T-cell (primary cell): ENCODE measurements at regions not wholly inside any gene's neighbourhood (a gene's known extent, or its start where the extent isn't known, plus 50 kb on each side); places are given as distances from the start of the nearest gene placed in this dataset.

Experiments
- ATAC-seq, 4 experiments: fragments of 200-7000 bp in 3 of 4; fragments of 150-1000 bp in 1 of 4; cut with Tn5 transposase; replicated peaks in 1 of 4; 1 replicate in 3 of 4; 2 replicates in 1 of 4; pipeline ENCODE4 v1.10.0; 2021; ENCODE audit warnings: moderate library complexity in 3 of 4, mild to moderate bottlenecking in 2 of 4, moderate number of reproducible peaks in 1 of 4
- CTCF ChIA-PET, 2 donors: fragments of 300-600 bp; sonication (Branson Sonifier 250); formaldehyde crosslinking; loops; one replicate each; lab custom pipeline; 2022; ENCODE audit warnings: antibody characterized with exemption in 2 of 2; lab: Charles Lee
- POLR2A ChIA-PET, 2 donors: fragments of 300-600 bp; sonication (Branson Sonifier 250); formaldehyde crosslinking; loops; one replicate each; lab custom pipeline; 2022; ENCODE audit warnings: antibody characterized with exemption in 2 of 2; lab: Charles Lee
- DNase-seq, 35 experiments: peaks; one replicate each; pipeline versions ENCODE4 v3.0.0 to v3.0.0-alpha.2; 2013 to 2023
- H3K27ac ChIP-seq: one replicate; pipeline ENCODE4 v1.5.1; 2013; ENCODE audit warnings: low read length
- H3K27me3 ChIP-seq, 2 experiments: replicated peaks in 1 of 2; 1 replicate in 1 of 2; 2 replicates in 1 of 2; pipeline versions ENCODE4 v1.6.1 to v1.7.0; 2013; ENCODE audit warnings: low read length in 1 of 2, mixed read lengths in 1 of 2; ENCODE audit not compliant: control insufficient read depth in 2 of 2, insufficient read depth in 2 of 2; ENCODE audit errors: extremely low read depth in 1 of 2
- H3K36me3 ChIP-seq, 2 donors: 1 replicate in 1 of 2; 2 replicates in 1 of 2; pipeline versions ENCODE4 v1.6.1 to v1.7.0; 2013; ENCODE audit warnings: low read length in 1 of 2; ENCODE audit not compliant: control insufficient read depth in 2 of 2, insufficient read depth in 1 of 2; ENCODE audit errors: extremely low read depth in 1 of 2
- H3K4me1 ChIP-seq, 2 experiments: 1 replicate in 1 of 2; 2 replicates in 1 of 2; pipeline versions ENCODE4 v1.6.1 to v1.7.0; 2013; ENCODE audit warnings: low read length in 2 of 2, mixed read lengths in 1 of 2; ENCODE audit not compliant: insufficient read depth in 2 of 2, control insufficient read depth in 1 of 2; ENCODE audit errors: extremely low read depth in 1 of 2
- H3K4me3 ChIP-seq, 2 donors: 1 replicate in 1 of 2; 2 replicates in 1 of 2; pipeline versions ENCODE4 v1.5.1 to v1.7.0; 2013; ENCODE audit warnings: mild to moderate bottlenecking in 2 of 2, low read length in 1 of 2, moderate library complexity in 1 of 2; ENCODE audit not compliant: control insufficient read depth in 1 of 2; ENCODE audit errors: extremely low read depth in 1 of 2
- H3K9me3 ChIP-seq: 2 replicates; pipeline ENCODE4 v1.7.0; 2013
- H3K27ac Mint-ChIP-seq, 2 donors: one replicate each; pipeline ENCODE4 v1.8.0; 2020 to 2021; ENCODE audit warnings: mild to moderate bottlenecking in 2 of 2, mixed read lengths in 2 of 2
- H3K27me3 Mint-ChIP-seq, 2 donors: one replicate each; pipeline ENCODE4 v1.8.0; 2021 to 2022; ENCODE audit warnings: mixed read lengths in 2 of 2
- H3K36me3 Mint-ChIP-seq: one replicate; pipeline ENCODE4 v1.8.0; 2021; ENCODE audit warnings: mixed read lengths
- H3K4me1 Mint-ChIP-seq, 3 donors: one replicate each; pipeline ENCODE4 v1.8.0; 2020 to 2022; ENCODE audit warnings: mixed read lengths in 3 of 3, mild to moderate bottlenecking in 1 of 3
- H3K4me3 Mint-ChIP-seq, 3 donors: one replicate each; pipeline ENCODE4 v1.8.0; 2020 to 2022; ENCODE audit warnings: mild to moderate bottlenecking in 3 of 3, mixed read lengths in 3 of 3, moderate library complexity in 3 of 3
- H3K9me3 Mint-ChIP-seq, 3 donors: one replicate each; pipeline ENCODE4 v1.8.0; 2020 to 2022; ENCODE audit warnings: mixed read lengths in 3 of 3
- WGBS: methylation state at CpG from one replicate; pipeline ENCODE4 v1.1.5; 2013; ENCODE audit warnings: missing lambda C conversion rate; ENCODE audit not compliant: insufficient coverage; 5-methylcytosine and 5-hydroxymethylcytosine counted together

- peaks cover 0 to 2% of the 10 kb centered on the region in 2 experiments for H3K27me3 ChIP-seq
- POLR2A ChIA-PET: no interaction called here
- WGBS: 67% methylated on average over 3 of the region's 6 CpGs
These were observed 616.6 kb downstream of the FGF9 start for GRCh38 chr13:22287343-22287920.

GRCh38 chr13:22288496-22288895, 617.6 kb downstream of the FGF9 start:
- Mint-ChIP-seq H3K4me1 (no peaks in the 10 kb centered on the region), H3K36me3 (no peaks in the 10 kb centered on the region), H3K27ac (no peak overlapping the region), H3K4me3 (no peak overlapping the region), H3K9me3 (no peaks in the 10 kb centered on the region), H3K27me3 (peaks cover 12 to 15% of the 10 kb centered on the region in 2 donors)
- Histone ChIP-seq H3K9me3 (no peaks in the 10 kb centered on the region), H3K4me3 (no peak overlapping the region), H3K36me3 (no peaks in the 10 kb centered on the region), H3K27me3 (peaks cover 0 to 2% of the 10 kb centered on the region in 2 experiments), H3K4me1 (no peaks in the 10 kb centered on the region), H3K27ac (no peak overlapping the region)
- WGBS: 89% methylated on average over 4 of the region's 4 CpGs
- POLR2A ChIA-PET: no interaction called here
- ATAC-seq: no peak
- CTCF ChIA-PET: no interaction called here
- no peak for DNase-seq

More at GRCh38 chr13:22287343-22287920, 616.6 kb downstream of the FGF9 start:
- Histone ChIP-seq H3K4me1 (no peaks in the 10 kb centered on the region), H3K4me3 (no peak overlapping the region), H3K27ac (no peak overlapping the region), H3K9me3 (no peaks in the 10 kb centered on the region), H3K36me3 (no peaks in the 10 kb centered on the region)
- DNase-seq (no peak), ATAC-seq (no peak)
- H3K27ac Mint-ChIP-seq: no peak overlapping the region
- H3K9me3 Mint-ChIP-seq: no peaks in the 10 kb centered on the region
- no peaks in the 10 kb centered on the region for H3K4me1 Mint-ChIP-seq
- H3K4me3 Mint-ChIP-seq: no peak overlapping the region
- H3K36me3 Mint-ChIP-seq: no peaks in the 10 kb centered on the region
- peaks cover 12 to 15% of the 10 kb centered on the region in 2 donors for H3K27me3 Mint-ChIP-seq
- CTCF ChIA-PET: no interaction called here

DNA sequence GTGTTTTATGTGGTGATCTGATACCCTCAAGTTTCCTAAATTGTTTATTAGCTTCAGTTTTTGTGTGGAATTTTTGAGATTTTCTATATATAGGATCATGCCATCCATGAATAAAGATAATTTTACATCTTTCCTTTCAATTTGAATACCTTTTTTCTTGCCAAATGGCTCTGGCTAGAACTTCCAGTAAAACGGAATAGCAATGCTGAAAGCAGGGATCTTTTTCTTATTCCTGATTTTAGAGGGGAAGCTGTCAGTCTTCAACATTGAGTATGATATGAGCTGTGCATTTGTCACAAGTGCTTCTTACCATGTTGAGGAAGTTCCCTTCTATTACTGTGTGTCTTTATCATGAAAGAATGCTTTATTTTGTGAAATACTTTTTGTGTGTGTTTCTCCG, 618.8 kb downstream of the FGF9 start:
- no CpG with 5 or more reads among the region's 2 CpGs for WGBS

DNA sequence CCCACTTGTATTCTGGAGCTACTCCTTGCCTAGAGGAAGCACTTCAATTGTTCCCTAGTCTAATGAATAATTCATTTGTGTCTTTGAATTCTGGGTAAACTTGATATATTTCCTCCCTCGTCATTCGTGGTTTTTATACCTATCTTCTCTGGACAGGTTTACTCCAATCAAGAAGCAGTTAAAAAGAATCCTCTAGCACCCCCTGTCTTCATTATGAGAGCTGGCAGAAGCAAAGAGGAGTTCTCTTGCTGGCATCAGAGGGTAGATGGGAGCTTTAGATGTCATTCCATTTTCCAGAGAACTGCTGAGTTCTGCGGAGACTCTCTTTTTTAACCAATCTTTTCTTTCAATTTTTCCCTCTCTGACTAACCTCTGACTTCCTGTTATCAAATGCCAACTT, 627.7 kb downstream of the FGF9 start:
- no peak overlapping the region for H3K27ac ChIP-seq
- no peak overlapping the region for H3K4me3 Mint-ChIP-seq
- H3K27ac Mint-ChIP-seq: no peak overlapping the region
- H3K27me3 Mint-ChIP-seq: peaks cover 0 to 6% of the 10 kb centered on the region in 2 donors
- ATAC-seq: no peak
- CTCF ChIA-PET: interaction anchor here in 1 of 2 donors (1.1 kb wide), 1 partner anchor 660 kb away, joined by 3 read pairs; no protein-coding TSS in a partner anchor
- POLR2A ChIA-PET: no interaction called here
- H3K4me3 ChIP-seq: no peak overlapping the region
- 88% methylated on average over 1 of the region's 3 CpGs for WGBS
- peaks cover under 1% of the 10 kb centered on the region for H3K36me3 Mint-ChIP-seq
- peaks cover 6 to 14% (median 11%) of the 10 kb centered on the region in 3 donors for H3K9me3 Mint-ChIP-seq
- no peaks in the 10 kb centered on the region for H3K36me3 ChIP-seq
- no peaks in the 10 kb centered on the region for H3K4me1 ChIP-seq
- H3K9me3 ChIP-seq: no peaks in the 10 kb centered on the region
- peak in 1 of 35 experiments; percentile 18 for DNase-seq
- peaks cover 0 to 7% of the 10 kb centered on the region in 2 experiments for H3K27me3 ChIP-seq
- peaks cover 0 to 2% (median 2%) of the 10 kb centered on the region in 3 donors for H3K4me1 Mint-ChIP-seq

More for the DNA sequence above, 618.8 kb downstream of the FGF9 start:
- H3K27me3 ChIP-seq: peaks cover 0 to 2% of the 10 kb centered on the region in 2 experiments
- peaks cover 12 to 15% of the 10 kb centered on the region in 2 donors for H3K27me3 Mint-ChIP-seq
- no peaks in the 10 kb centered on the region for H3K36me3 ChIP-seq
- H3K9me3 Mint-ChIP-seq: no peaks in the 10 kb centered on the region
- ChIA-PET POLR2A (no interaction called here), CTCF (no interaction called here)
- ATAC-seq (no peak), DNase-seq (no peak)
- H3K4me1 ChIP-seq: no peaks in the 10 kb centered on the region
- H3K4me3 Mint-ChIP-seq: no peak overlapping the region
- no peak overlapping the region for H3K4me3 ChIP-seq
- H3K9me3 ChIP-seq: no peaks in the 10 kb centered on the region
- no peaks in the 10 kb centered on the region for H3K4me1 Mint-ChIP-seq
- no peak overlapping the region for H3K27ac ChIP-seq
- no peaks in the 10 kb centered on the region for H3K36me3 Mint-ChIP-seq
- no peak overlapping the region for H3K27ac Mint-ChIP-seq

GRCh38 chr13:22311734-22312404, 641.0 kb downstream of the FGF9 start:
- ChIA-PET CTCF (no interaction called here), POLR2A (no interaction called here)
- Histone ChIP-seq H3K27ac (no peak overlapping the region), H3K27me3 (no peaks in the 10 kb centered on the region), H3K36me3 (no peaks in the 10 kb centered on the region), H3K4me3 (no peak overlapping the region), H3K4me1 (peaks cover 0 to 3% of the 10 kb centered on the region in 2 experiments), H3K9me3 (no peaks in the 10 kb centered on the region)
- 66% methylated on average over 6 of the region's 6 CpGs for WGBS
- H3K27ac Mint-ChIP-seq: no peak overlapping the region
- H3K4me3 Mint-ChIP-seq: no peak overlapping the region
- H3K4me1 Mint-ChIP-seq: no peaks in the 10 kb centered on the region
- peaks cover 0 to 6% (median 5%) of the 10 kb centered on the region in 3 donors for H3K9me3 Mint-ChIP-seq
- ATAC-seq: no peak
- DNase-seq: no peak
- H3K27me3 Mint-ChIP-seq: peaks cover 0 to 4% of the 10 kb centered on the region in 2 donors
- peaks cover 4% of the 10 kb centered on the region for H3K36me3 Mint-ChIP-seq

GRCh38 chr13:22312405-22312803, 641.5 kb downstream of the FGF9 start:
- H3K27me3 ChIP-seq: no peaks in the 10 kb centered on the region
- H3K4me1 ChIP-seq: peaks cover 0 to 3% of the 10 kb centered on the region in 2 experiments
- H3K9me3 ChIP-seq: no peaks in the 10 kb centered on the region
- Mint-ChIP-seq H3K4me3 (no peak overlapping the region), H3K27ac (no peak overlapping the region), H3K27me3 (peaks cover 0 to 3% of the 10 kb centered on the region in 2 donors), H3K36me3 (peaks cover 2% of the 10 kb centered on the region), H3K4me1 (no peaks in the 10 kb centered on the region), H3K9me3 (peaks cover 0 to 2% (median 1%) of the 10 kb centered on the region in 3 donors)
- CTCF ChIA-PET: no interaction called here
- ATAC-seq (no peak), DNase-seq (no peak)
- WGBS: 69% methylated on average over 2 of the region's 2 CpGs
- no peaks in the 10 kb centered on the region for H3K36me3 ChIP-seq
- no peak overlapping the region for H3K27ac ChIP-seq
- POLR2A ChIA-PET: no interaction called here
- no peak overlapping the region for H3K4me3 ChIP-seq
